CD4-positive, alpha-beta memory T cell (primary cell): ENCODE measurements at regions not wholly inside any gene's neighbourhood (a gene's known extent, or its start where the extent isn't known, plus 50 kb on each side); places are given as distances from the start of the nearest gene placed in this dataset.

Experiments
- CTCF ChIA-PET: fragments of 350-600 bp; sonication (Branson Sonifier 250); formaldehyde crosslinking; loops from one replicate; lab custom pipeline; 2021; ENCODE audit warnings: inconsistent platforms; ENCODE audit not compliant: partially characterized antibody; lab: Charles Lee
- POLR2A ChIA-PET: fragments of 350-600 bp; sonication (Branson Sonifier 250); formaldehyde crosslinking; loops from one replicate; lab custom pipeline; 2021; ENCODE audit not compliant: partially characterized antibody; lab: Charles Lee
- DNase-seq, 5 donors: peaks; one replicate each; pipeline versions ENCODE4 v3.0.0 to v3.0.0-alpha.2; 2020 to 2022; ENCODE audit warnings: mixed read lengths in 1 of 5
- H3K27ac ChIP-seq: one replicate; pipeline ENCODE4 v1.7.0; 2013; ENCODE audit warnings: low read depth, low read length
- H3K27me3 ChIP-seq: 2 replicates; pipeline ENCODE4 v1.7.0; 2013; ENCODE audit warnings: mild to moderate bottlenecking, low read length, moderate library complexity; ENCODE audit not compliant: insufficient read depth
- H3K36me3 ChIP-seq: 2 replicates; pipeline ENCODE4 v1.7.0; 2013; ENCODE audit warnings: mild to moderate bottlenecking, low read length, moderate library complexity; ENCODE audit not compliant: insufficient read depth
- H3K4me1 ChIP-seq: 2 replicates; pipeline ENCODE4 v1.7.0; 2013; ENCODE audit warnings: mild to moderate bottlenecking, low read length, moderate library complexity; ENCODE audit not compliant: insufficient read depth
- H3K4me3 ChIP-seq, 2 donors: one replicate each; pipeline ENCODE4 v1.7.0; 2013; ENCODE audit warnings: low read length in 2 of 2, mild to moderate bottlenecking in 1 of 2
- H3K9me3 ChIP-seq, 2 donors: one replicate each; pipeline ENCODE4 v1.7.0; 2013; ENCODE audit warnings: low read length in 2 of 2, control low read depth in 1 of 2; ENCODE audit not compliant: control insufficient read depth in 1 of 2
- H3K27ac Mint-ChIP-seq, 7 donors: one replicate each; pipeline ENCODE4 v1.8.0; 2020 to 2021; ENCODE audit warnings: mixed read lengths in 7 of 7, mild to moderate bottlenecking in 6 of 7, inconsistent platforms in 3 of 7, moderate library complexity in 3 of 7
- H3K27me3 Mint-ChIP-seq, 2 donors: one replicate each; pipeline ENCODE4 v1.8.0; 2020 to 2021; ENCODE audit warnings: mixed read lengths in 2 of 2
- H3K36me3 Mint-ChIP-seq, 2 donors: one replicate each; pipeline ENCODE4 v1.8.0; 2020 to 2021; ENCODE audit warnings: mixed read lengths in 2 of 2, inconsistent platforms in 1 of 2, mild to moderate bottlenecking in 1 of 2
- H3K4me1 Mint-ChIP-seq, 4 donors: one replicate each; pipeline ENCODE4 v1.8.0; 2020 to 2021; ENCODE audit warnings: mixed read lengths in 4 of 4, mild to moderate bottlenecking in 1 of 4
- H3K4me3 Mint-ChIP-seq, 8 donors: one replicate each; pipeline ENCODE4 v1.8.0; 2020 to 2021; ENCODE audit warnings: mixed read lengths in 8 of 8, mild to moderate bottlenecking in 7 of 8, moderate library complexity in 6 of 8, inconsistent platforms in 3 of 8
- H3K9me3 Mint-ChIP-seq, 8 donors: one replicate each; pipeline ENCODE4 v1.8.0; 2020 to 2021; ENCODE audit warnings: mixed read lengths in 8 of 8, mild to moderate bottlenecking in 5 of 8, inconsistent platforms in 3 of 8, moderate library complexity in 1 of 8
- intact Hi-C: fragments of 100-400 bp; cut with micrococcal nuclease; formaldehyde crosslinking; loops from one replicate; pipeline ENCODE4 v1.15.1; 2023

DNA sequence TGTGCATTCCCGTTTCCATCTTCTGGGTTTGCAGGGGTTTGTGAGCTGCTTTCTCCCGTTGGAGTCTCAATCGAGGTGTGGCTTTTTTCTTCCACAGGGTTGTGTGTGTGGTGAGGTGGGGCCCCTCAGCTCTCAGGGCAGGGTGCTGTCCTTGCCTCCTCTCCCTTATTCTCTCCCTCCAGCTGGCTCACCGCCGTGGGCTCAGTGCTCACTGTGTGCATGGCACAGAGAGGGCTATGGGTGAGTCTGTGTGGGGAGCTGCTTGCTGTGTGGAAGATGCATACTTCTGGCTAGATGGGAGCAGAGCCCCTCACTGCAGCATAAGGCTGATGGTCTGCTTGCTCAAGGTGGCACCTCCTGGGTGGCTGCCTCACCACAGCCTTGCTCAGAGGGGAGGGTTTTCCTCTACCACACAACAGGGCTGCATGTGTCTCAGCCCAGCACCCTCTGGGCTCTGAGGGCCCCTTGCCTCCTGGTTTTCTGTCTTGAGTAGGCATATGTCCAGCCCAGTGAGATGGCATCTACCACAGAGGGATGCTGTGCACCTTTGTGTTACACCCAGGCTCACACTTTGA is 203.1 kb upstream of the B3GAT1 start:
- intact Hi-C loops, result no loop called here
- H3K27me3 ChIP-seq, result no peaks in the 10 kb centered on the region
- no peak overlapping the region for H3K4me3 ChIP-seq
- H3K4me1 ChIP-seq, result no peaks in the 10 kb centered on the region
- POLR2A ChIA-PET, result no interaction called here
- DNase-seq, result no peak
- Mint-ChIP-seq H3K4me1 (no peaks in the 10 kb centered on the region), H3K27ac (no peak overlapping the region), H3K36me3 (no peaks in the 10 kb centered on the region), H3K27me3 (peaks cover 0 to 6% of the 10 kb centered on the region in 2 donors), H3K9me3 (no peaks in the 10 kb centered on the region), H3K4me3 (no peak overlapping the region)
- CTCF ChIA-PET, result no interaction called here
- no peak overlapping the region for H3K27ac ChIP-seq
- no peaks in the 10 kb centered on the region for H3K36me3 ChIP-seq
- no peaks in the 10 kb centered on the region for H3K9me3 ChIP-seq

GRCh38 chr11:134614141-134614540 is 202.1 kb upstream of the B3GAT1 start:
- Histone ChIP-seq H3K9me3 (no peaks in the 10 kb centered on the region), H3K4me1 (no peaks in the 10 kb centered on the region), H3K36me3 (no peaks in the 10 kb centered on the region), H3K27ac (no peak overlapping the region), H3K27me3 (no peaks in the 10 kb centered on the region), H3K4me3 (no peak overlapping the region)
- Mint-ChIP-seq H3K27ac (no peak overlapping the region), H3K9me3 (peaks cover 0 to 1% (median 0%) of the 10 kb centered on the region in 8 donors), H3K4me1 (no peaks in the 10 kb centered on the region), H3K36me3 (no peaks in the 10 kb centered on the region), H3K4me3 (no peak overlapping the region), H3K27me3 (peaks cover 0 to 13% of the 10 kb centered on the region in 2 donors)
- DNase-seq, result no peak
- CTCF ChIA-PET, result no interaction called here
- intact Hi-C loops, result no loop called here
- POLR2A ChIA-PET, result no interaction called here

GRCh38 chr11:134613646-134614045 is 201.6 kb upstream of the B3GAT1 start:
- Histone ChIP-seq H3K4me1 (no peaks in the 10 kb centered on the region), H3K36me3 (no peaks in the 10 kb centered on the region), H3K27me3 (no peaks in the 10 kb centered on the region), H3K27ac (no peak overlapping the region), H3K9me3 (no peaks in the 10 kb centered on the region), H3K4me3 (no peak overlapping the region)
- ChIA-PET CTCF (no interaction called here), POLR2A (no interaction called here)
- Mint-ChIP-seq H3K4me1 (no peaks in the 10 kb centered on the region), H3K4me3 (no peak overlapping the region), H3K27ac (no peak overlapping the region), H3K27me3 (peaks cover 0 to 14% of the 10 kb centered on the region in 2 donors), H3K9me3 (peaks cover 0 to 1% (median 0%) of the 10 kb centered on the region in 8 donors), H3K36me3 (no peaks in the 10 kb centered on the region)
- intact Hi-C loops, result no loop called here
- DNase-seq, result no peak

- H3K36me3 ChIP-seq, result no peaks in the 10 kb centered on the region
- H3K4me3 Mint-ChIP-seq, result no peak overlapping the region
- H3K27ac Mint-ChIP-seq, result no peak overlapping the region
- H3K27me3 Mint-ChIP-seq, result peaks cover 4 to 14% of the 10 kb centered on the region in 2 donors
- no peak for DNase-seq
- H3K27ac ChIP-seq, result no peak overlapping the region
- intact Hi-C loops, result no loop called here
- H3K4me3 ChIP-seq, result no peak overlapping the region
- peaks cover 0 to 1% (median 0%) of the 10 kb centered on the region in 8 donors for H3K9me3 Mint-ChIP-seq
- ChIA-PET CTCF (no interaction called here), POLR2A (no interaction called here)
- H3K36me3 Mint-ChIP-seq, result no peaks in the 10 kb centered on the region
- H3K4me1 Mint-ChIP-seq, result no peaks in the 10 kb centered on the region
- H3K27me3 ChIP-seq, result no peaks in the 10 kb centered on the region
- no peaks in the 10 kb centered on the region for H3K9me3 ChIP-seq
- H3K4me1 ChIP-seq, result no peaks in the 10 kb centered on the region
Observed at GRCh38 chr11:134612140-134613030, 200.3 kb upstream of the B3GAT1 start.

GRCh38 chr11:134611537-134611936 is 199.5 kb upstream of the B3GAT1 start:
- Histone ChIP-seq H3K4me1 (no peaks in the 10 kb centered on the region), H3K27me3 (no peaks in the 10 kb centered on the region), H3K27ac (no peak overlapping the region), H3K9me3 (no peaks in the 10 kb centered on the region), H3K4me3 (no peak overlapping the region), H3K36me3 (no peaks in the 10 kb centered on the region)
- CTCF ChIA-PET, result no interaction called here
- peaks cover 0 to 1% (median 0%) of the 10 kb centered on the region in 8 donors for H3K9me3 Mint-ChIP-seq
- POLR2A ChIA-PET, result no interaction called here
- no peaks in the 10 kb centered on the region for H3K36me3 Mint-ChIP-seq
- no peak for DNase-seq
- H3K4me3 Mint-ChIP-seq, result no peak overlapping the region
- intact Hi-C loops, result no loop called here
- H3K27ac Mint-ChIP-seq, result no peak overlapping the region
- H3K27me3 Mint-ChIP-seq, result peaks cover 7 to 14% of the 10 kb centered on the region in 2 donors
- no peaks in the 10 kb centered on the region for H3K4me1 Mint-ChIP-seq

GRCh38 chr11:134610116-134610910 is 198.3 kb upstream of the B3GAT1 start:
- H3K9me3 ChIP-seq, result no peaks in the 10 kb centered on the region
- H3K4me1 Mint-ChIP-seq, result no peaks in the 10 kb centered on the region
- H3K4me3 Mint-ChIP-seq, result no peak overlapping the region
- H3K27me3 Mint-ChIP-seq, result peaks cover 11 to 17% of the 10 kb centered on the region in 2 donors
- peaks cover 0 to 3% (median 0%) of the 10 kb centered on the region in 8 donors for H3K9me3 Mint-ChIP-seq
- ChIA-PET CTCF (no interaction called here), POLR2A (no interaction called here)
- no peaks in the 10 kb centered on the region for H3K36me3 Mint-ChIP-seq
- H3K4me3 ChIP-seq, result no peak overlapping the region
- no peak overlapping the region for H3K27ac Mint-ChIP-seq
- no peak for DNase-seq
- intact Hi-C loops, result no loop called here
- H3K4me1 ChIP-seq, result no peaks in the 10 kb centered on the region
- H3K36me3 ChIP-seq, result no peaks in the 10 kb centered on the region
- H3K27me3 ChIP-seq, result no peaks in the 10 kb centered on the region
- no peak overlapping the region for H3K27ac ChIP-seq
